CD4-positive, alpha-beta T cell treated with Interleukin-15 for 1 hour (primary cell): ENCODE measurements at regions not wholly inside any gene's neighbourhood (a gene's known extent, or its start where the extent isn't known, plus 50 kb on each side); places are given as distances from the start of the nearest gene placed in this dataset.

ENCODE experiments used
- DNase-seq: peaks from one replicate; pipeline ENCODE4 v3.0.0-alpha.2; 2020

GRCh38 chr5:91441082-91441481 lies 58.0 kb upstream of the ARRDC3 start:
- DNase-seq: no peak

DNA sequence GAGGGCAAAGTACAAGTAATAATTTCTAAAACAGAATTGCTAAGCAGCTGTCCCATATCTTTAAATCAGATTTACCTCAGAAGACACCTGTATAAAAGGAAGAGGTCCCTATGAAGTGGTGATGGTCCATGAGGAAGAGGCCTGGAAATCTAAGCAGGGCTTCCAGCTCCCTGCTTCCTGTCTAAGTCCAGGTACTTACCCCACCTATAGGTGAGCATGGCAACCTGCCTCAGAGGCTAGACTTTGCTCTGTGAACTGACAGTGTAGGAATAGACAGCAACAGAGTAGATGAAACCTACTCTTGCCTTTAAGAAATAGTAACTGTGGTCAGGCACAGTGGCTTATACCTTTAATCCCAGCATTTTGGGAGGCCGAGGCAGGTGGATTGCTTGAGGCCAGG lies 55.8 kb upstream of the ARRDC3 start:
- DNase-seq: no peak

DNA sequence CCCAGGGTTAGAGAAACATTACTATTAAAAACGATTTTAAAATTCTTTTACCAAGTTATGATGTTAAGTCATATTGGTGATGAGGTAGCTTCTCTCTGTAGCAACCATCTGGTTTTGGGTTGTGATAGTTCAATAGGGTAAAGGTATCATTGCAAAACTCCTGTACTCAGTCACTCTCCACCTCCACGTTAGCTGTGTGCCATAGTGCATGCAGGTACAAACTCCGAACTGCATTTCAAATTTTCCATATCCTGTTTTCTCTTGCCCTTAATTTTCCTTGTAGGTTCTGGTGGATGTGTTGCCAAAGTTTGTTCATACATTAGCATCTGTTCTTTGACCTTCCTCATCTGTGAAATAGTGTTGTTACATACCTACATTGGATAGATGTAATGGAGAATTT lies 53.1 kb upstream of the ARRDC3 start:
- DNase-seq: no peak

DNA sequence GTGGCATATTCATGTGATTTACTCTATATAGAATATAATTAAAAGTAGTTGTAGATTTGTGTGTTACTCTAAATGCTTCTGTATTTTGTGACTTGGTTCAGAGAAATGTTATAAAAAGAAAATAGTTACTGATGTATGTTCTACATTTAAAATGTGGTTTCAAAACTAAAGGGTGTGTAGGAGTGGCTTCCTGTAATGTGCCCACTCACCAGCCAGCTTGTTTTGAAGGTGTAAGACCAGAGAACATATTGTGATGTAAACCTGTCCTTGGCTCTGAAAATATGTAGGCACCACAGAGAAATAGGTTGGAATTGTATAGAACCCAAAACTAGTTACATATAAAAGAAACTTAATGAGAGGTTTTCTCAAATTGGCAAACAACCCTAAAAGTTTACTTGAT lies 51.2 kb upstream of the ARRDC3 start:
- DNase-seq: peak; percentile 28

- no peak for DNase-seq
These were observed 50.7 kb upstream of the ARRDC3 start for GRCh38 chr5:91433861-91434260.
